Neural cell (in vitro differentiated cells): ENCODE measurements at regions not wholly inside any gene's neighbourhood (a gene's known extent, or its start where the extent isn't known, plus 50 kb on each side); places are given as distances from the start of the nearest gene placed in this dataset.

Experiments used
- H2AFZ ChIP-seq: fragments of 200-600, 300-800 bp; sonication (generic), shearing (Covaris generic); 2 replicates; pipeline ENCODE4 v1.6.0; 2014; ENCODE audit warnings: low read depth, mild to moderate bottlenecking, antibody characterized with exemption, low read length, moderate library complexity
- H3F3A ChIP-seq: fragments of 200-600 bp; shearing (Covaris generic); 2 replicates; pipeline ENCODE4 v1.6.1; 2016; ENCODE audit warnings: mild to moderate bottlenecking, moderate library complexity, mixed read lengths, antibody characterized with exemption, low read length; ENCODE audit not compliant: insufficient read depth, poor library complexity, severe bottlenecking
- H3K27ac ChIP-seq: fragments of 200-600, 300-800 bp; sonication (generic), shearing (Covaris generic); 2 replicates; pipeline ENCODE4 v1.5.1; 2014; ENCODE audit warnings: mild to moderate bottlenecking, low read length, moderate library complexity
- H3K27me3 ChIP-seq: fragments of 300-800, 200-600 bp; sonication (generic), shearing (Covaris generic); 2 replicates; pipeline ENCODE4 v1.6.0; 2014; ENCODE audit warnings: mild to moderate bottlenecking, low read depth, low read length, moderate library complexity; ENCODE audit not compliant: insufficient read depth
- H3K36me3 ChIP-seq: fragments of 300-800, 200-600 bp; sonication (generic), shearing (Covaris generic); 2 replicates; pipeline ENCODE4 v1.5.1; 2014; ENCODE audit warnings: mild to moderate bottlenecking, antibody characterized with exemption, low read length, moderate library complexity; ENCODE audit not compliant: insufficient read depth
- H3K4me2 ChIP-seq: fragments of 300-800, 200-600 bp; sonication (generic), shearing (Covaris generic); 2 replicates; pipeline ENCODE4 v1.6.0; 2014; ENCODE audit warnings: mild to moderate bottlenecking, low read length
- H3K4me3 ChIP-seq: fragments of 300-800, 200-600 bp; sonication (generic), shearing (Covaris generic); 2 replicates; pipeline ENCODE4 v1.5.1; 2014; ENCODE audit warnings: mild to moderate bottlenecking, low read length, moderate library complexity
- H3K79me2 ChIP-seq: fragments of 200-600 bp; shearing (Covaris generic); replicated peaks from 2 replicates; pipeline ENCODE4 v1.6.0; 2014; ENCODE audit warnings: mild to moderate bottlenecking, low read length, moderate library complexity; ENCODE audit not compliant: insufficient read depth
- H3K9ac ChIP-seq: fragments of 300-800, 200-600 bp; sonication (generic), shearing (Covaris generic); 2 replicates; pipeline ENCODE4 v1.6.1; 2016; ENCODE audit warnings: mild to moderate bottlenecking, low read length, mixed read lengths
- H3K9me2 ChIP-seq: fragments of 200-600 bp; shearing (Covaris generic); 2 replicates; pipeline ENCODE4 v1.6.1; 2016; ENCODE audit warnings: mild to moderate bottlenecking, low read length, mixed read lengths; ENCODE audit not compliant: insufficient read depth
- H3K9me3 ChIP-seq: fragments of 200-600, 300-800 bp; sonication (generic), shearing (Covaris generic); 2 replicates; pipeline ENCODE4 v1.6.1; 2016; ENCODE audit warnings: mild to moderate bottlenecking, mixed run types, low read length, moderate library complexity, mixed read lengths
- H4K20me1 ChIP-seq: fragments of 200-600 bp; shearing (Covaris generic); 2 replicates; pipeline ENCODE4 v1.6.1; 2016; ENCODE audit warnings: mild to moderate bottlenecking, mixed run types; ENCODE audit not compliant: insufficient read depth
- EP300 ChIP-seq: fragments of 450-650 bp; conservative IDR thresholded peaks from 2 replicates; pipeline ENCODE4 v1.6.1; 2014; ENCODE audit warnings: antibody characterized with exemption, mild to moderate bottlenecking, moderate library complexity; ENCODE audit not compliant: poor library complexity, severe bottlenecking
- EZH2 ChIP-seq: fragments of 200-600, 300-800 bp; shearing (Covaris generic), sonication (generic); IDR thresholded peaks from 2 replicates; pipeline ENCODE4 v1.6.1; 2014; ENCODE audit warnings: antibody characterized with exemption, low read length, borderline replicate concordance, mild to moderate bottlenecking; ENCODE audit not compliant: insufficient read depth, poor library complexity, severe bottlenecking
- MXI1 ChIP-seq: fragments of 450-650 bp; conservative IDR thresholded peaks from 2 replicates; pipeline ENCODE4 v1.6.1; 2014; ENCODE audit warnings: antibody characterized with exemption, mild to moderate bottlenecking; ENCODE audit not compliant: poor library complexity, severe bottlenecking
- POLR2AphosphoS5 ChIP-seq: IDR thresholded peaks from 2 replicates; pipeline ENCODE4 v1.6.1; 2012
- RAD21 ChIP-seq: fragments of 450-650 bp; conservative IDR thresholded peaks from 2 replicates; pipeline ENCODE4 v1.6.1; 2014; ENCODE audit warnings: antibody characterized with exemption, mild to moderate bottlenecking, moderate library complexity
- SMC3 ChIP-seq: fragments of 450-650 bp; conservative IDR thresholded peaks from 2 replicates; pipeline ENCODE4 v1.6.1; 2014; ENCODE audit warnings: antibody characterized with exemption, mild to moderate bottlenecking, moderate library complexity; ENCODE audit not compliant: poor library complexity
- TAF1 ChIP-seq: IDR thresholded peaks from 2 replicates; pipeline ENCODE4 v1.6.1; 2012; ENCODE audit warnings: low read depth
- TF ChIP-seq, protein P1 (sequence below): fragments of 450-650 bp; IDR thresholded peaks from 2 replicates; pipeline ENCODE4 v1.5.1; 2014; ENCODE audit warnings: antibody characterized with exemption, mild to moderate bottlenecking, moderate library complexity; ENCODE audit not compliant: poor library complexity, severe bottlenecking
- TF ChIP-seq, protein P2 (sequence below): IDR thresholded peaks from 2 replicates; pipeline ENCODE4 v1.6.1; 2012; ENCODE audit warnings: borderline replicate concordance

DNA sequence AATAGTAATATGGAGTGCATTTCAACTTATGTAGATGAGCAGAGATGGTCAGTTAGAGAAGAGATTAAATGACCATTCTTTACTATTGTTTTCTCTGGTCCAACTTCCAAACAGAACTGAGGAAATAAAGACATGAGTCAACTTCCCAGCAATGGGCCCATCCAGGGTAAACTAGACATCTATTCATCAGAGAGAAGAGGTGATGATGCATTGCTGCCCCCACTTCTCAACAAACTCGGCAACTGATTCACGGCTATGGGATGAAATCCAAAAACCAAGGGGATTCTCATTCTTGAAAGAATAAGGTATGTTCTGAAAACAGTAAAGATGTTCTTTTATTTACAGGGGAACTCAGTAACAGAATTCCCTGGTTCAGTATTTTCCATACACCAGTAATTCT is 190.7 kb downstream of the RDH14 start:
- H3K9ac ChIP-seq = no peak overlapping the region
- TF ChIP-seq POLR2AphosphoS5 = no peak
- TF ChIP-seq, protein P1, sequence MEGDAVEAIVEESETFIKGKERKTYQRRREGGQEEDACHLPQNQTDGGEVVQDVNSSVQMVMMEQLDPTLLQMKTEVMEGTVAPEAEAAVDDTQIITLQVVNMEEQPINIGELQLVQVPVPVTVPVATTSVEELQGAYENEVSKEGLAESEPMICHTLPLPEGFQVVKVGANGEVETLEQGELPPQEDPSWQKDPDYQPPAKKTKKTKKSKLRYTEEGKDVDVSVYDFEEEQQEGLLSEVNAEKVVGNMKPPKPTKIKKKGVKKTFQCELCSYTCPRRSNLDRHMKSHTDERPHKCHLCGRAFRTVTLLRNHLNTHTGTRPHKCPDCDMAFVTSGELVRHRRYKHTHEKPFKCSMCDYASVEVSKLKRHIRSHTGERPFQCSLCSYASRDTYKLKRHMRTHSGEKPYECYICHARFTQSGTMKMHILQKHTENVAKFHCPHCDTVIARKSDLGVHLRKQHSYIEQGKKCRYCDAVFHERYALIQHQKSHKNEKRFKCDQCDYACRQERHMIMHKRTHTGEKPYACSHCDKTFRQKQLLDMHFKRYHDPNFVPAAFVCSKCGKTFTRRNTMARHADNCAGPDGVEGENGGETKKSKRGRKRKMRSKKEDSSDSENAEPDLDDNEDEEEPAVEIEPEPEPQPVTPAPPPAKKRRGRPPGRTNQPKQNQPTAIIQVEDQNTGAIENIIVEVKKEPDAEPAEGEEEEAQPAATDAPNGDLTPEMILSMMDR = no peak
- TF ChIP-seq TAF1 = no peak
- TF ChIP-seq EZH2 = no peak
- TF ChIP-seq SMC3 = no peak
- TF ChIP-seq EP300 = no peak
- TF ChIP-seq MXI1 = no peak
- TF ChIP-seq RAD21 = no peak
- TF ChIP-seq, protein P2, sequence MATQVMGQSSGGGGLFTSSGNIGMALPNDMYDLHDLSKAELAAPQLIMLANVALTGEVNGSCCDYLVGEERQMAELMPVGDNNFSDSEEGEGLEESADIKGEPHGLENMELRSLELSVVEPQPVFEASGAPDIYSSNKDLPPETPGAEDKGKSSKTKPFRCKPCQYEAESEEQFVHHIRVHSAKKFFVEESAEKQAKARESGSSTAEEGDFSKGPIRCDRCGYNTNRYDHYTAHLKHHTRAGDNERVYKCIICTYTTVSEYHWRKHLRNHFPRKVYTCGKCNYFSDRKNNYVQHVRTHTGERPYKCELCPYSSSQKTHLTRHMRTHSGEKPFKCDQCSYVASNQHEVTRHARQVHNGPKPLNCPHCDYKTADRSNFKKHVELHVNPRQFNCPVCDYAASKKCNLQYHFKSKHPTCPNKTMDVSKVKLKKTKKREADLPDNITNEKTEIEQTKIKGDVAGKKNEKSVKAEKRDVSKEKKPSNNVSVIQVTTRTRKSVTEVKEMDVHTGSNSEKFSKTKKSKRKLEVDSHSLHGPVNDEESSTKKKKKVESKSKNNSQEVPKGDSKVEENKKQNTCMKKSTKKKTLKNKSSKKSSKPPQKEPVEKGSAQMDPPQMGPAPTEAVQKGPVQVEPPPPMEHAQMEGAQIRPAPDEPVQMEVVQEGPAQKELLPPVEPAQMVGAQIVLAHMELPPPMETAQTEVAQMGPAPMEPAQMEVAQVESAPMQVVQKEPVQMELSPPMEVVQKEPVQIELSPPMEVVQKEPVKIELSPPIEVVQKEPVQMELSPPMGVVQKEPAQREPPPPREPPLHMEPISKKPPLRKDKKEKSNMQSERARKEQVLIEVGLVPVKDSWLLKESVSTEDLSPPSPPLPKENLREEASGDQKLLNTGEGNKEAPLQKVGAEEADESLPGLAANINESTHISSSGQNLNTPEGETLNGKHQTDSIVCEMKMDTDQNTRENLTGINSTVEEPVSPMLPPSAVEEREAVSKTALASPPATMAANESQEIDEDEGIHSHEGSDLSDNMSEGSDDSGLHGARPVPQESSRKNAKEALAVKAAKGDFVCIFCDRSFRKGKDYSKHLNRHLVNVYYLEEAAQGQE = no peak
- H3K79me2 ChIP-seq = no peaks in the 10 kb centered on the region
- H3K36me3 ChIP-seq = no peaks in the 10 kb centered on the region
- no peak overlapping the region for H2AFZ ChIP-seq
- no peak overlapping the region for H3K4me3 ChIP-seq
- no peaks in the 10 kb centered on the region for H3K9me3 ChIP-seq
- no peaks in the 10 kb centered on the region for H4K20me1 ChIP-seq
- no peak overlapping the region for H3K4me2 ChIP-seq
- no peaks in the 10 kb centered on the region for H3K9me2 ChIP-seq
- H3K27ac ChIP-seq = no peak overlapping the region
- no peaks in the 10 kb centered on the region for H3F3A ChIP-seq
- H3K27me3 ChIP-seq = no peaks in the 10 kb centered on the region

DNA sequence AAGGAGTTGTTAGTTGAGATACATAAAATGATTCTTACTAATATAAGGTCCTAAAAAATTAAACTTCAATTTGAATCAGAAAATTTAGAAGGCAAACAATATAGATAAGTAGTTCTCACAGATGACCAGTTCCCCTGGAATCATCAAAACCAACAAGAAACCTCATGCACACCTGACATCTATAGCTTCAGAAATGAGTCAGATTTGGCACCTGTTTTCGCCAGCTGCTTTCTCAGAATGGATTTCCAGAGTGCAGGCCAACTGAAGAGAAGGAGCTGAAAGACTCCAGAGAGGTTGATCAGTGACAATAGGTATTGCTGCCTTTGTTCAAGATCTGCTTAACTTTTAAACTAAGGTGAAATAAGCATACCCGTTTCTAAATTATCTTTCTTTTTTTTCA is 192.4 kb downstream of the RDH14 start:
- no peaks in the 10 kb centered on the region for H3K27me3 ChIP-seq

More for the DNA sequence above, 192.4 kb downstream of the RDH14 start:
- Histone ChIP-seq H3K79me2 (no peaks in the 10 kb centered on the region), H3K9ac (no peak overlapping the region), H3F3A (no peaks in the 10 kb centered on the region), H3K4me2 (no peak overlapping the region), H3K27ac (no peak overlapping the region), H3K4me3 (no peak overlapping the region), H4K20me1 (no peaks in the 10 kb centered on the region), H3K9me3 (no peaks in the 10 kb centered on the region), H2AFZ (no peak overlapping the region), H3K9me2 (no peaks in the 10 kb centered on the region), H3K36me3 (no peaks in the 10 kb centered on the region)
- TF ChIP-seq TAF1 = no peak
- no peak for TF ChIP-seq SMC3
- no peak for TF ChIP-seq EP300
- TF ChIP-seq, protein P2 = no peak
- TF ChIP-seq EZH2 = no peak
- TF ChIP-seq, protein P1 = no peak
